OCI-LY1 (cell line): ENCODE measurements at regions not wholly inside any gene's neighbourhood (a gene's known extent, or its start where the extent isn't known, plus 50 kb on each side); places are given as distances from the start of the nearest gene placed in this dataset.
"Not testable (repeated sequence)": the region's sequence is repeated elsewhere in the genome, so short reads cannot be mapped to it uniquely, and the experiment has no call there.

Experiments used
- H2AFZ ChIP-seq: fragments of 200-600 bp; sonication (generic), shearing (Covaris generic); 2 replicates; pipeline ENCODE4 v1.6.0; 2014; ENCODE audit warnings: antibody characterized with exemption, mild to moderate bottlenecking, low read length
- H3F3A ChIP-seq: fragments of 200-600 bp; sonication (generic), shearing (Covaris generic); 2 replicates; pipeline ENCODE4 v1.6.0; 2014; ENCODE audit warnings: mild to moderate bottlenecking, antibody characterized with exemption, low read length, moderate library complexity; ENCODE audit not compliant: insufficient read depth
- H3K27ac ChIP-seq: fragments of 200-600 bp; sonication (generic); 2 replicates; pipeline ENCODE4 v1.5.1; 2014; ENCODE audit warnings: low read length, mixed run types, mild to moderate bottlenecking, low read depth; ENCODE audit not compliant: poor library complexity, severe bottlenecking
- H3K27me3 ChIP-seq: fragments of 200-600 bp; sonication (generic); 2 replicates; pipeline ENCODE4 v1.6.0; 2014; ENCODE audit warnings: antibody characterized with exemption, mild to moderate bottlenecking, low read length, moderate library complexity; ENCODE audit not compliant: insufficient read depth
- H3K36me3 ChIP-seq: fragments of 200-600 bp; sonication (generic); 2 replicates; pipeline ENCODE4 v1.6.1; 2014; ENCODE audit warnings: mild to moderate bottlenecking, antibody characterized with exemption, low read length, moderate library complexity, mixed read lengths; ENCODE audit not compliant: insufficient read depth
- H3K4me1 ChIP-seq: fragments of 200-600 bp; sonication (generic); 2 replicates; pipeline ENCODE4 v1.5.1; 2014; ENCODE audit warnings: mild to moderate bottlenecking, low read length, moderate library complexity; ENCODE audit not compliant: insufficient read depth, severe bottlenecking
- H3K4me2 ChIP-seq: fragments of 200-600 bp; sonication (generic), shearing (Covaris generic); 2 replicates; pipeline ENCODE4 v1.6.1; 2014; ENCODE audit warnings: low read length
- H3K4me3 ChIP-seq: fragments of 200-600 bp; sonication (generic); 2 replicates; pipeline ENCODE4 v1.5.1; 2014; ENCODE audit warnings: low read length, low read depth, mild to moderate bottlenecking, mixed read lengths; ENCODE audit not compliant: poor library complexity, severe bottlenecking
- H3K79me2 ChIP-seq: fragments of 200-600 bp; shearing (Covaris generic); 2 replicates; pipeline ENCODE4 v1.6.1; 2016; ENCODE audit warnings: mixed run types, low read length, mixed read lengths; ENCODE audit not compliant: insufficient read depth
- H3K9ac ChIP-seq: fragments of 200-600 bp; sonication (generic), shearing (Covaris generic); 2 replicates; pipeline ENCODE4 v1.6.1; 2014; ENCODE audit warnings: mild to moderate bottlenecking, low read length, mixed read lengths
- H3K9me2 ChIP-seq: fragments of 200-600 bp; sonication (generic), shearing (Covaris generic); 2 replicates; pipeline ENCODE4 v1.6.1; 2014; ENCODE audit warnings: low read depth, mild to moderate bottlenecking, low read length, mixed read lengths
- H3K9me3 ChIP-seq: fragments of 200-600 bp; shearing (Covaris generic); 2 replicates; pipeline ENCODE4 v1.6.1; 2014; ENCODE audit warnings: low read length, mixed read lengths
- H4K20me1 ChIP-seq: fragments of 200-600 bp; sonication (generic), shearing (Covaris generic); 2 replicates; pipeline ENCODE4 v1.6.0; 2016; ENCODE audit warnings: mild to moderate bottlenecking, low read length; ENCODE audit not compliant: insufficient read depth
- CTCF ChIP-seq: fragments of 200-600 bp; sonication (generic), shearing (Covaris generic); IDR thresholded peaks from 2 replicates; pipeline ENCODE4 v1.5.1; 2017; ENCODE audit warnings: mild to moderate bottlenecking, antibody characterized with exemption, low read length, moderate library complexity, mixed read lengths
- EZH2 ChIP-seq: fragments of 200-600 bp; sonication (generic), shearing (Covaris generic); IDR thresholded peaks from 2 replicates; pipeline ENCODE4 v1.8.0; 2017; ENCODE audit warnings: borderline replicate concordance, mixed run types, mild to moderate bottlenecking, antibody characterized with exemption, low read length, moderate library complexity, mixed read lengths

GRCh38 chr7:16267953-16268820, 153.2 kb downstream of the CRPPA start:
- no peaks in the 10 kb centered on the region for H3K9me3 ChIP-seq
- no peak overlapping the region for H3K9ac ChIP-seq
- no peak overlapping the region for H3K4me2 ChIP-seq
- no peaks in the 10 kb centered on the region for H3F3A ChIP-seq
- no peaks in the 10 kb centered on the region for H3K36me3 ChIP-seq
- H2AFZ ChIP-seq, result no peak overlapping the region
- TF ChIP-seq CTCF (no peak), EZH2 (no peak)
- H4K20me1 ChIP-seq, result no peaks in the 10 kb centered on the region
- no peak overlapping the region for H3K4me3 ChIP-seq
- H3K27me3 ChIP-seq, result no peaks in the 10 kb centered on the region
- no peak overlapping the region for H3K27ac ChIP-seq
- no peaks in the 10 kb centered on the region for H3K79me2 ChIP-seq
- H3K4me1 ChIP-seq, result no peaks in the 10 kb centered on the region
- H3K9me2 ChIP-seq, result no peaks in the 10 kb centered on the region

- no peak overlapping the region for H3K27ac ChIP-seq
- TF ChIP-seq EZH2, result no peak
- TF ChIP-seq CTCF, result no peak
- H3F3A ChIP-seq, result no peaks in the 10 kb centered on the region
- no peak overlapping the region for H2AFZ ChIP-seq
- no peak overlapping the region for H3K4me2 ChIP-seq
- H3K36me3 ChIP-seq, result no peaks in the 10 kb centered on the region
- H3K4me1 ChIP-seq, result no peaks in the 10 kb centered on the region
- H3K4me3 ChIP-seq, result no peak overlapping the region
- no peaks in the 10 kb centered on the region for H4K20me1 ChIP-seq
- no peaks in the 10 kb centered on the region for H3K27me3 ChIP-seq
- H3K9me2 ChIP-seq, result no peaks in the 10 kb centered on the region
- no peaks in the 10 kb centered on the region for H3K79me2 ChIP-seq
- no peak overlapping the region for H3K9ac ChIP-seq
- H3K9me3 ChIP-seq, result no peaks in the 10 kb centered on the region
Observed at GRCh38 chr7:16266877-16267276, 154.5 kb downstream of the CRPPA start.

- not testable (repeated sequence) for H3K36me3 ChIP-seq, H3K4me1 ChIP-seq, H3K79me2 ChIP-seq, H3K4me3 ChIP-seq, H3K4me2 ChIP-seq, H3K9ac ChIP-seq, H3K9me3 ChIP-seq, H3F3A ChIP-seq, H3K27ac ChIP-seq, H2AFZ ChIP-seq, H4K20me1 ChIP-seq, H3K9me2 ChIP-seq, H3K27me3 ChIP-seq
Observed at GRCh38 chr7:16266470-16266869, 154.9 kb downstream of the CRPPA start.
